ENCODE measurements at regions not wholly inside any gene's neighbourhood (a gene's known extent, or its start where the extent isn't known, plus 50 kb on each side); places are given as distances from the start of the nearest gene placed in this dataset.
"Not testable (repeated sequence)": the region's sequence is repeated elsewhere in the genome, so short reads cannot be mapped to it uniquely, and the experiment has no call there.

DNA sequence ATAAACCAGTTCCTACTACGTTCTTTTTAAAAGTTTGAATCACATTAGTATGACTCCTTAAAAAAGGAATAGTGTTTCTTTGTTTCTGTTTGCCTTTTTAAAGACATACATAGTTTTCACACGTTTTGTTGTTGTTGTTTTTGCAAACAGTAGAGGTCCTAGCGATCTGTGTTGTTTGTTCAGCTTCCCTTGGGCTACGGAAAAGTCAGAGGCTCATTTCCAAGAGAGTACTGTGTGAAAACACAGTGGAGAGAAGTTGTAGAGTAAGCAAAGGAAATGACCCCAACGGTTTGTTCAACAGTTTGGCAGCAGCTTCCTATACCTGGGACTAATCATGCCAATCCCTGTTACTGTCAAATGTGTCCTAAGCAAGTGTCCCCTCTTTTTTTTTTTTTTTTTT is 87.1 kb upstream of the STEAP1 start:
- no peak for DNase-seq (ENCODE audit: low spot score)
- in situ Hi-C loops (cut with MboI; ENCODE audit: low sequenced_read_pairs, unreplicated experiment): no loop called here
- no peak for TF ChIP-seq CTCF (IDR thresholded peaks at IDR 0.05; ENCODE audit: borderline replicate concordance, control extremely low read depth, extremely low read depth, insufficient read depth, missing control alignments)

DNA sequence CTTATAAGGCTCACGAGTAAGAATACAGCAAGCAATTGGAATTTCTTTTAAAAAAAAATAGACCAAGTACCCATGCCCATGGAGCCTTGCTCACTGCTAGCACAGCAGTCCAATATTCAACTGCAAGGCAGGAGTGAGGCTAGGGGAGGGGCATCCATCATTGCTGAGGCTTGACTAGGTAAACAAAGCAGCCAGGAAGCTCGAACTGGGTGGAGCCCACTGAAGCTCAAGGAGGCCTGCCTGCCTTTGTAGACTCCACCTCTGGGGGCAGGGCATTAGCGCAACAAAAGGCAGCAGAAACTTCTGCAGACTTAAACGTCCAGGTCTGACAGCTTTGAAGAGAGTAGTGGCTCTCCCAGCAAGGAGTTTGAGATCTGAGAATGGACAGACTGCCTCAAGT is 84.0 kb upstream of the STEAP1 start:
- DNase-seq (ENCODE audit: low spot score); in situ Hi-C loops (cut with MboI; ENCODE audit: low sequenced_read_pairs, unreplicated experiment): not testable (repeated sequence)

- no peak for TF ChIP-seq CTCF (IDR thresholded peaks at IDR 0.05; ENCODE audit: borderline replicate concordance, control extremely low read depth, extremely low read depth, insufficient read depth, missing control alignments)
- in situ Hi-C loops (cut with MboI; ENCODE audit: low sequenced_read_pairs, unreplicated experiment): no loop called here
- DNase-seq (ENCODE audit: low spot score): no peak
Observed at GRCh38 chr7:90078921-90079320, 75.3 kb upstream of the STEAP1 start.

GRCh38 chr7:90081621-90082020 is 72.6 kb upstream of the STEAP1 start:
- no peak for TF ChIP-seq CTCF (IDR thresholded peaks at IDR 0.05; ENCODE audit: borderline replicate concordance, control extremely low read depth, extremely low read depth, insufficient read depth, missing control alignments)
- DNase-seq (ENCODE audit: low spot score): no peak
- in situ Hi-C loops (cut with MboI; ENCODE audit: low sequenced_read_pairs, unreplicated experiment): no loop called here

- no peak for TF ChIP-seq CTCF (IDR thresholded peaks at IDR 0.05; ENCODE audit: borderline replicate concordance, control extremely low read depth, extremely low read depth, insufficient read depth, missing control alignments)
- DNase-seq (ENCODE audit: low spot score): no peak
- in situ Hi-C loops (cut with MboI; ENCODE audit: low sequenced_read_pairs, unreplicated experiment): no loop called here
Observed at GRCh38 chr7:90092506-90092905, 61.8 kb upstream of the STEAP1 start.

GRCh38 chr7:90094030-90094429 is 60.2 kb upstream of the STEAP1 start:
- in situ Hi-C loops (cut with MboI; ENCODE audit: low sequenced_read_pairs, unreplicated experiment): no loop called here
- no peak for TF ChIP-seq CTCF (IDR thresholded peaks at IDR 0.05; ENCODE audit: borderline replicate concordance, control extremely low read depth, extremely low read depth, insufficient read depth, missing control alignments)
- no peak for DNase-seq (ENCODE audit: low spot score)

All from GM13976 (cell line).